GM12873 (cell line): ENCODE measurements at regions not wholly inside any gene's neighbourhood (a gene's known extent, or its start where the extent isn't known, plus 50 kb on each side); places are given as distances from the start of the nearest gene placed in this dataset.

Experiments
- CTCF ChIP-seq: IDR thresholded peaks from 2 replicates; pipeline ENCODE4 v1.5.1; 2012; ENCODE audit warnings: low read depth, mild to moderate bottlenecking, moderate library complexity, low read length, control low read depth; ENCODE audit not compliant: insufficient read depth; ENCODE audit errors: missing control alignments

GRCh38 chr2:11925295-11926066, 179.0 kb downstream of the LPIN1 start:
- no peak for TF ChIP-seq CTCF

- no peak for TF ChIP-seq CTCF
Observed at GRCh38 chr2:11930211-11930761, 183.9 kb downstream of the LPIN1 start.

- no peak for TF ChIP-seq CTCF
Observed at GRCh38 chr2:11932048-11932512, 185.6 kb downstream of the LPIN1 start.

- no peak for TF ChIP-seq CTCF
Observed at GRCh38 chr2:11932962-11933361, 186.5 kb downstream of the LPIN1 start.

- TF ChIP-seq CTCF = no peak
Observed at GRCh38 chr2:11933854-11934253, 187.4 kb downstream of the LPIN1 start.

GRCh38 chr2:11936761-11937160, 190.3 kb downstream of the LPIN1 start:
- TF ChIP-seq CTCF = no peak

GRCh38 chr2:11938196-11938595, 191.8 kb downstream of the LPIN1 start:
- no peak for TF ChIP-seq CTCF
